ENCODE measurements at regions not wholly inside any gene's neighbourhood (a gene's known extent, or its start where the extent isn't known, plus 50 kb on each side); places are given as distances from the start of the nearest gene placed in this dataset.
A peak's percentile ranks its signal among the peaks of the same experiment; 100 is the strongest.

DNA sequence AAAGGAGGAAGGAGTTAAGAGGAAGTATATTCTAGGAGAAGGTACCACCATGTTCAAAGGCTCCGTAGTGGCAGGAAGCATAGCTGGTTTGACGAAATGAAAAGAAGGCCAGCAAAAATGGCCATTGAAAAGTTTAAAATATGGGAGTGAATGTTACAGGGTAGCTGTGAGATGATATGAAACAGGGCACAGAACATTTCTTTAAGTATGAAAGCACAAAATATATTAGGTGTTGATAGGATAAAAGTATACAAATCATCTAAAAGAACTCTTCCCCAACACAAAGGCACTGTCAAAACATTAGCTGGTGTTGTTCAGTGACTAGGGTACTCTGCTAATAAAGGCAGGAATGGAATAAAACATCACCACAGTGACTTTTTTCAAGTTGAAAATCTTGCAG is 216.2 kb downstream of the LRRN1 start:
- DNase-seq (ENCODE audit: low spot score) (no peak), ATAC-seq (no peak)
- intact Hi-C loops (cut with DNase I): no loop called here

DNA sequence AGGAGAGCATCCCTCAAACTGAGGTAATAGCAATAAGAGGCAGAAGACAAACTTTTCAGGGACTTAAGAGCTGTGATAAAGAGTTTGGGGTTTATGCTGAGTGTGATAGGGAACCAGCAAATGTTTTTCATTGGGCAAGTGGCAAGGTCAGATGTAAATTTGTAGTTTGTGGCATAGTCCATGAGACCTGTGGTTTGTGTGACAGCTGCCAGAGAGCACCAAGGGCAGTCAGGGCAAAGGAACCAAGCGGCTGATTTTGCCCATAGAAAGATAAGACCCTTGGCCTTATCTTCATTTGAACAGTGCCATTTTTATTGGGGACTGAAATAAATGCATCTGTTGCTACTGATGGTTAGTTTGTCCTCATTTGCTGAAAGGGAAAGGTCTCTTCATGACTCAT is 220.3 kb downstream of the LRRN1 start:
- DNase-seq (ENCODE audit: low spot score) (no peak), ATAC-seq (no peak)
- intact Hi-C loops (cut with DNase I): no loop called here

DNA sequence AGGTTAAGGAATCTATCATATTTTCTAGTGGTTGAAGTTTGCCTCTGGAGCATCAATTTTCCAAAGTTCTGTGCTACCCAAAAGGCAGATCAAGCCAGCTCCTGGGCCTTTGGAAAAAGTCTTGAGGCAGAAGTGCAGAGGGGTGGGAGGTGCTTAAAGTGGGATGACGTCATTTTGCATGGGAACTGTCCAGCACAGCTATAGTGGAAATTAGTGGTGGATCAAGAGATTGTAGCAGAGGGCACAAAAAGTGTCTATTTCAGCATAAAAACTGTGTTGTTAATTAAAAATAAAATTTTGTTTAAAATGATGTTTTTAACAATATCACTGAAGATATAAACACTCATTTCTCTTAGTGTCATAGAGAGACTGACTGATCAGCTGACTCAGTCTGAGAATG is 221.9 kb downstream of the LRRN1 start:
- intact Hi-C loops (cut with DNase I): no loop called here
- DNase-seq (ENCODE audit: low spot score) (no peak), ATAC-seq (no peak)

DNA sequence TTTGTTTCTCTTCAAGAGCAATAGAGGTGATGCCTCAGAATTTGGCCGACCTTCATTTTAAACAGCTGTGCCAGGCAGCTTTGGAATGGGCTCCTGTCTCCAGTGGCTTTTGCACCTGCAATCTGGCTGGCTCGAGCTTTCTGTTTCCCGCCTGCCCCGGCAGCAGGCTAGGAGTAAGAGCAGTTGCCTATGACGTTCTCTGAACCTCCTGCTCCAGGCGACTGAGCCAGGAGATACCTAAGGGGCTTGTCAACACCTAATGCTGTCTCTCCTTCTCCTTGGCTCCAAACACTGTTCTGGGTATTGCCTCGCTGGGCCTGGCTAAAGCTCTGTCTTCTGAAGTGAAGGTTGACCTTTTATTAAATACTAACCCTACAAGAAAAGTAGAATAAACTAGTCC is 229.9 kb downstream of the LRRN1 start:
- no peak for ATAC-seq
- intact Hi-C loops (cut with DNase I): no loop called here
- DNase-seq (ENCODE audit: low spot score): no peak

DNA sequence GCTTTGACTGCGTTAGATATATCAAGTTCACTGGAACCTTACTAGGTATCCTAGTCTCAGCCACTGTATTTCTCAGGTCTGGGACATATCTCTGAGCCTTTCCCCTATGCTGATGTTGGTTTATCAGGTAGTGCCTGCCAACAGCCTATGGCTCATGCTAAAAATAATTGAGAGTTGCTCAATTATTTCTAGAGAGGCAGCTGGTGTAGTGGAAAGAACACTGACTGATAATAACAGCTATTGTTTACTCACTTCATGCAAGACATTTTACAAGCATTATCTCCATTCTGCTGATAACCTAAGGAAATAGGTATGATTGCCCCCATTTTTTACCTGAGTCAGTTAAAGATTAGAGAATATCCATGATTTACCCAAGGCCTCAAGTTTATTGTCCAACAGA is 231.4 kb downstream of the LRRN1 start:
- ATAC-seq (no peak), DNase-seq (ENCODE audit: low spot score) (no peak)
- intact Hi-C loops (cut with DNase I): no loop called here

DNA sequence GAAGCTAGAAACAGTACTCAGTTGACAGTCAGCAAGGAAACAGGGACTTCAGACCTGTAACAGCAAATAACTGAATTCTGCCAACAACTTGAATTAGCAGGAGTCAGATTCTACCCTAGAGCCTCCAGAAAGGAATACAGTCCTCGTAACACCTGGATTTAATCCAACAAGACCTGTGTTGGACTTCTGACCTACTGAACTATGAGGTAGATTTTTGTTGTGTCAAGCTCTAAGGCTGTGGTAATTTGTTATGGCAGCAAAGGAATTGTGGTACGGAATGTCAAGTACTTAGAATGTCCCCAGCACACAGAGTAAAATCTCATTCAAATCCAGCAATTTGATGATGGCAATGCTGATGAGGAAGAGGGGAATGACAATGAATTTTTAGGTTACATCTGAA is 234.1 kb downstream of the LRRN1 start:
- intact Hi-C loops (cut with DNase I): no loop called here
- ATAC-seq: no peak

DNA sequence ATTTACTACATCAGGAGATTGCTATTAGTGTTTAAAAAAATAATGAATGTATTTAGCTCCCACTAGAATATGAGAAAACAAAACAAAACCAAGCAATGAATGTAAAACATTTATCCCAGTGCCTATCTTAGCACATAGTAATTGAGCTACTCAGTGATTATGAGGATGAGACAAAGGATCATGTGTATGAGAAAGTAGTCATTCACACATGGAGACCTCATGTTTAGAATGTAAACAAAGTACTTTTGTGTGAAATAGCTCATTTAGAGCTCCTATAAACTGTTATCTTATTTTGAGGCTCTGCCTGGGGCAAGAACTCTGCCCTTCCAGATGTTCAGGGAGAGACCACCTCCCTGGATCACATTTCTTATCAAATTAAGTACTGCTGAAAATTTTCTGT is 236.8 kb downstream of the LRRN1 start:
- no peak for ATAC-seq
- intact Hi-C loops (cut with DNase I): no loop called here
- DNase-seq (ENCODE audit: low spot score): no peak

More for the DNA sequence above, 234.1 kb downstream of the LRRN1 start:
- no peak for DNase-seq (ENCODE audit: low spot score)

DNA sequence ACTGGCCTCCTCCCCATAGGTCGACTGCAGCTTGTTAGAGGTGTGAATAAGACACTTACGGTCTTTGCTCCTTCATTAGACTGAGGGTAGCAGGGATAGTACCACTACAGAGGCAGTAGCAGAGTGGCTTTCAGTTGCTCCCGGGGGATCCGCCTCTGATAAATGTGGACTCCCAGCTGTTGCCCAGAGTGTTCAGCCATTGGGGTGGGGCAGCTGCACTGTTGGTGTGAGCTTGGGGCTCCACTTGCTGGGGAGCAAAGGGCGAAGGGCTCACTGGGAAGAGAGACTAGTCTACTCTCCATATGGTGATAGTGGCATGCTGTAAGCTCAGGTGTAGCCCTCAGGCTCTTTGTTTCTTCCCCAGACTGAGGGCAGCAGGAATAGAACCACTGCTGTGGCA is 239.1 kb downstream of the LRRN1 start:
- ATAC-seq (no peak), DNase-seq (ENCODE audit: low spot score) (no peak)

DNA sequence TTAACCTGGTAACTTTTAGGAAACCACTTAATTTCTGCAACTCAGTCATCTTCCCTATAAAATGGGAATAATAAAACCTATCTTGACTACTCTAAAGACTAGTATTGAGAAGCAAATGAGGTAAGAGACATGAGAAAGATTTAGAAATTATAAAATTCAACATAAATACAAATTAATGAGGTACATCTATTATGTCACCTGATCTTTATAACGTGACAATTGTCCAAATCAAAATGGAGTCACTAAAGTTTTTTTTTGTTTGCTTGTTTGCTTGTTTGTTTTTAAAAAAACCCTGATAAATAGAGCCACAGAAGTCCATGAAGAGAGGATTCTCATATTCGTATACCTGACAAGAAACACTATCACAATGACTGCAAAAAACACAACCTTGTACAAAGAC is 242.8 kb downstream of the LRRN1 start:
- ATAC-seq (no peak), DNase-seq (ENCODE audit: low spot score) (no peak)
- intact Hi-C loops (cut with DNase I): no loop called here

More for the DNA sequence above, 239.1 kb downstream of the LRRN1 start:
- intact Hi-C loops (cut with DNase I): no loop called here

DNA sequence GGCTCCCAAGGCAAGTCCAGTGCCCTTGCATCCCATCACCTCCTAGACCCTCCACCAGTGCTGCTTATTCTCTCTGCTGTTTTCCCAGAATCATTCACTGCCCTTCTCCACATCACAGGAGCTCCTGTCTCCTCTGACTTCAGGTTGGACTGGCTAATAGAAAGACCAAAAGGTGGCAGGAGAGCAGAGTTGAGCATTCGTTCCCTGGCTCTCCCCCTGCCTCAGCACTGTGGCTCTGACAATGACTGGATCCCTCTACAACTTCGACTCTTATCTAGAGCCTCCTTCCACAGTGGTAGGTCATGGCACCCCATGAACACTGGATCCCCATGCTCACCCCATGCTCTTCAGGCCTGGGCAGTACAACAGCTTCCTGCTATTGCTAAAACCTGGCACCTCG is 243.6 kb downstream of the LRRN1 start:
- intact Hi-C loops (cut with DNase I): no loop called here
- DNase-seq (ENCODE audit: low spot score) (no peak), ATAC-seq (no peak)

DNA sequence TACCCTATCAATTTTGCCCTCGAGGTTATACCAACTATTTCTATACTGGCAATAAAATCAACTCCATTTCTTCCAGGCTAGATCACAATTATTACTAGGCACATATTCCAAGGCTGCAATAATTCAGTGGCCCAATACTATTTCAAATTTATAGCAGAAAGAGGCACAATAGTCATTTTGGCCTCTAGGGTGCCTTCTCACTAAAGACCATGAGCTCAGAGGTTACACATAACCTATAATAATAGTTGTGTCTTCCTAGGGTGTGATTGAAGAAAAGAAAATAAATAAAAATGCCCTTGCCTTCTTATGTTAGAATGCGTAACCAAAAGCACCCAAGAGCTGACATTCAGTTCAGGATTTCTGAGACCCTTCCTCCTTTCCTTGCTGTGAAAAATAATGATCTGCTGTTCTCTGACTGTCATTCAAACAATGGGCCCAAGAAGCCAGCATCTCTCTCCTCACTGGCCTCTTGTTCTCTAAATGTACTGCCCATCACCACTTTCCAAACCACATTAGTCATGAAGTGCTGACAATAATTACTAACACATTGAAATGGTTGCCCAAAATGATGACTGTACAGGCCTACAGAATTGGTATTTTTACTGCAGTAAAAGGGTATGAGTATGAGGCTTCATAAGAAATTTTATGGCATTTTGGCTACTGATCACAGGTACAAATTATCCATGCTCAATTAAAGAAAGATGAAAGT is 244.8 kb downstream of the LRRN1 start:
- ATAC-seq: peak; percentile 38
- intact Hi-C loops (cut with DNase I): no loop called here
- no peak for DNase-seq (ENCODE audit: low spot score)

DNA sequence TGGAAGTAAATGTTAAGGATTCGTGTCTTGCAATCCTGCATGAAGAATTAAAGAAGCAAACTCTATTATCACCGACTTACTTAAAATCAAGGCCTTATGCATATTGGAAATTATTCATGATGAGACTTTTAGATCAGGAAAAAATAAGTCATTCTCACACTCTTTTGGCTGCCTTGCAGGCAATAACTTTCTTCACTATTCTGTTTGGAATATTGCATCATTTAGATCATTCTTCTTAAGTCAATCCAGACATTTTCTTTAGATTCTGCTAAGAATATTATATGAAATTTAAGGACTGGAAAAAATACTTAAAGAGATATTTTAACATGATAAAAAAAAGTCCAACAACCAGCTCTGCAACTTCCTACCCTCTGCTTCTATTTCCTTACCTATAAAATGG is 245.4 kb downstream of the LRRN1 start:
- ATAC-seq (no peak), DNase-seq (ENCODE audit: low spot score) (no peak)
- intact Hi-C loops (cut with DNase I): no loop called here

DNA sequence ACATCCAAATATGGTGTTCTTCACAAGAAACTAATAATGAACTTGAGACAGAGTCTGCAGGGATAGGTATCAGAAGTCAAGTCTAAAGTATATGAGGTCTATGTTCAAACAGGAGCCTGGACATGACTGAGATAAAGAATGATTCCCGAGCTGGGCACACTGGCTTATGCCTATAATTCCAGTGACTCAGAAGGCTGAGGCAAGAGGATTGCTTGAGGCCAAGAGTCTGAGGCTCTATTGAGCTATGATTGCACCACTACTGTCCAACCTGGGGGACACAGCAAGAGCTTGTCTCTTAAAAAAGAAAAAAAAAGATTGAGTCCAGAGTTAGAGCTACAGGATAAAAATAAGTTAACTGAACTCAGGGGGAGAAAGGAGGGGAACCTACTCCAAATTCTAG is 246.5 kb downstream of the LRRN1 start:
- intact Hi-C loops (cut with DNase I): no loop called here
- DNase-seq (ENCODE audit: low spot score) (no peak), ATAC-seq (no peak)

DNA sequence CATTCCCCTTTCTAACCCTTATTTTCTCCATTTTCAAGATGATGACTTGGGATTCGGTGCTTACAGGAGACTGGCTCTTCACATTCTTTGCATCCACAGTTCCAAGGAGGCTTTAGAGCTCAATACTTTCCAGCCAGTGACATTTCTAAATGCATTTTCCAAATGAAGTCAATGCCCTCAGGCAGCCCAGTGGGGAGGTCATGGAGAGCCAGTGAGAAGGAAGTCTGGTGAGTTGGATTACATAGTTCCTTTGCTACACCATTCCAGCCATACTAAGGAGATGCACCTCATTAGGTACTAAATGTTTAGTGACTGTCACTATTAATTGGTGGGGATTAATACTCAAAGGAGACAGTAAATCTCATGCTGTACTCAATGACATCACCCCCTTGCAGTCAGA is 248.1 kb downstream of the LRRN1 start:
- intact Hi-C loops (cut with DNase I): no loop called here
- no peak for ATAC-seq
- no peak for DNase-seq (ENCODE audit: low spot score)

DNA sequence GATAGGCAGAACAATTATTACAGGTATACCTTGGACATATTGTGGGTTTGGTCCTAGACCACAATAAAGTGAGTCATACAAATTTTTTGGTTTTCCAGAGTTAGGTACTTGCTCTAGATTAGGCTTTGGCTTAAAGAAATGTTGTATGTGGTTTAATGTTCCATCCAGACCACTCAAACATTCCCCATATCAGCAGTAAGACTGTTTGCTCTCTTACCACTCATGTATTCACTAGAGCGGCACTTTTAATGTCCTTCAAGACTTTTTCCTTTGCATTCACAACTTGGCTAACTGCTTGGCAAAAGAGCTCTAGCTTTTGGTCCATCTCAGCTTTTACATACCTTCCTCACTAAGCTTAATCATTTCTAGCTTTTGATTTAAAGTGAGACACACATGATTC is 250.5 kb upstream of the SETMAR start:
- intact Hi-C loops (cut with DNase I): no loop called here
- DNase-seq (ENCODE audit: low spot score) (no peak), ATAC-seq (no peak)

DNA sequence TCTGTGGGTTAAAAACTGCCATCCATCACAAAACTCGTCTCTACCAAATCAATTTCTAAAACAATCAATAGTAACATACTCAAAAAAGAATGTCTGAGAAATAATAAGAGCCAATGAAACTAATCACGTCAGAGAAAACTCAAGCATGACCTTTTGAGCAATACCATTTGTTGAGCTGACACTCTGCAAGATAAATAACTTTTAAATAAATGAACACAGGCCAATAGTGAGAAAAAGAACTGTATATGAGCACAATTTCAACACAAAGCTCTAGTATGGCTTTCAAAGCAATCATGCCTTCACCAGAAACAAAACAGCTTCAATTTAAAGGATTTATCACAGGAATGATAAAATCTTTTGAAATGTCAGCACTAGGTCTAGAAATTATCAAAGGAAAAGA is 249.2 kb upstream of the SETMAR start:
- DNase-seq (ENCODE audit: low spot score) (no peak), ATAC-seq (no peak)
- intact Hi-C loops (cut with DNase I): no loop called here

DNA sequence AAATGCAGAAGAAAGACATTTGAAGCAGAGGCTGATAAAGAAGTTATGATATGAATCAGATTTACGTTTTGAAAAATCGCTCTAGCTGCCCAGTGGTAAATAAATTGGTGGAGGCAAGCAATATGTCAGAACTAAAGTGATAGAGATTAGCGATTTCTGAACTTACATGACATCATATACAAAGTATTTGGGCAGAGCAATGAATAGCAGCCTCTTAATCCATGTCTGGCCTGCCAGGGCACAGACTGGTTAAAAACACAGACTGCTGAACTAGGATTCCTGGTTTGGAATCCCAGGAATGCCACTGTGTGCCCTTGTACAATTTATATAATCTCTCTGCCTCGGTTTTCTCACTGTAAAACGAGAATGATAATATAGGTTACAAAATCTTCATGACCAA is 243.1 kb upstream of the SETMAR start:
- ATAC-seq (no peak), DNase-seq (ENCODE audit: low spot score) (no peak)
- intact Hi-C loops (cut with DNase I): no loop called here

DNA sequence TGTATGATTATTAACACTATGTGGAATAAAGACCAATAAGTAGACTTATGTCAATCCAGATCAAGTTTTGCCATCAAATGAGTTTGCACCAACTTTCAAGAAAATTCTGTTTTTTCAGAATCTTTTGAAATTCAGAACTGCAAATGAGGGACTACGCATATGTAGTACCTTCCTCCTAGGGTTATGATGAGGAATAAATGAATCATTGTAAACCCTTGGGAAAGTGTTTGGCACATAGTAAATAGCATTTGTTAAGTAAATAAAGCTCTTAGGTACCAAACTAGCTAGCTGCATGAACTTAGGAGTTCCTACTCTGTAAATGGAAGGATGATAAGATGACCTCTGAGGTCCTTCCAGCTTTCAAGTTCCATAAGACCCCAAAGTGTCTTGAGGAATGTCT is 242.6 kb upstream of the SETMAR start:
- intact Hi-C loops (cut with DNase I): no loop called here
- ATAC-seq: no peak
- no peak for DNase-seq (ENCODE audit: low spot score)

DNA sequence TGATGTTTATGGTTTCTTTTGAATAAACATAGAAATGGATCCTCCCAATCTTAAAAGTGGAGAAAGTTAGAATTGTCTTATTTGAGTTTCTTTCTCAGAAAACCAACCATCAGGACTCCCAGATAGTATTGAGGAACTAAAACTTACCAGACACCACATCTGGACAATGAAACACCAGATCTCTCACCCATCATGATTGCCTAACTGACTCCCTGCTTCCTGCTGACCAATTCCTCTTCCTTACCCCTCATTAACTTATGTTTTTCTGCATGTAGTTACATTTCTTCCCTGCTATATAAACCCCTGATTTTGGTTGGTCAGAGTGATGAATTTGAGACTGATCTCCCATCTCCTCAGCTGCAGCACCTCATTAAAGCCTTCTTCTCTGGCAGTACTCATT is 242.0 kb upstream of the SETMAR start:
- DNase-seq (ENCODE audit: low spot score) (no peak), ATAC-seq (no peak)
- intact Hi-C loops (cut with DNase I): no loop called here

DNA sequence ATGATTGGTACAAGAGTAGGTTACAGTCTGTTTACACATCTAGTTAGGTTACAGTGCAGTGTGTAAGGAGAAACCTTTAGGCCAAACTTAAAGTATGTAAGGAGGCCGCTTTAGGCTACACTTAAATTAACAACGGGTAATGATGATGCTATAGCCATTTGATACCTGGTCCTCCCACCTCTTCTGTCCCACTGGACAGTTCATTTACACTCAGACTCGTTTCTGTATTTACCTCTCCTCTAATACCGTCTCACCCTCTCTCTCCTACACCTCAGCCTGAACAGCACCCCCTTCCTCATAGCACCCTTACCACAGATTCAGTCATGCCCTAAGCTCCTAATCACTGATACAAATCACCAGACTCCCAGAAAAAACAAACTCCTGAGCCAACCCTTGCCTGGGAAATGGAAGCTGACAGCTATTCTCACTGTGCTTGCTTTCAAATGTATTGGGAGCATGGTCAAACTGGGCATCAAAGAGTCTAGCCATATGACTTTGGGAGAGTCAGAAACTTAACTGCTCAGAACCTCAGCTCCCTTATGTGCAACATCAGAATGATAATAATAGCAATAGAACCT is 241.3 kb upstream of the SETMAR start:
- DNase-seq (ENCODE audit: low spot score) (no peak), ATAC-seq (no peak)
- intact Hi-C loops (cut with DNase I): no loop called here

DNA sequence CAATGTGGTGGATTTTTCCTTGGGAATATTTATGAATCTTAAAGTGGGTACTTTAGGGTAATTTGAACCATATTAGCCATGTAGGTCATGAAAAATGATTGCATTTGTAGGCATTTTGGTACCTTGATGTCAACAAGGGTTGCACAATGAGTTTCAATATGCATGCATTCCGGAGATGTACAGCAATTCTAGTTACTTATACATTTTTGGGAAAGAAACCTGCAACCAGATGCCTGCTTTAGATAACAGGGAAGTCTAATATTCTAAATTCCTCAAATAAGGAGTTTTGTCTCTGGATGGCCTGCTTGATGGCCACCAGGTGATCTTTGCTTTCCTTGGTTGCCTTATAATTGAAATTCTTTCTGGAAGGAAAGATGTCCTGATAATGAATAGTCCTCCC is 240.5 kb upstream of the SETMAR start:
- intact Hi-C loops (cut with DNase I): no loop called here
- DNase-seq (ENCODE audit: low spot score) (no peak), ATAC-seq (no peak)

Data from sciatic nerve (tissue), 2 donors.